Trophoblast cell (in vitro differentiated cells and primary cell): ENCODE measurements at regions not wholly inside any gene's neighbourhood (a gene's known extent, or its start where the extent isn't known, plus 50 kb on each side); places are given as distances from the start of the nearest gene placed in this dataset.
A peak's percentile ranks its signal among the peaks of the same experiment; 100 is the strongest.

Source experiments
- DNase-seq, 2 donors: peaks; one replicate each; pipeline ENCODE4 v3.0.0-alpha.2; 2016
- H2AFZ ChIP-seq: 2 replicates; pipeline ENCODE4 v1.6.1; 2013; ENCODE audit warnings: low read length, moderate library complexity, mild to moderate bottlenecking; ENCODE audit not compliant: insufficient read depth, poor library complexity
- H2AK5ac ChIP-seq: 2 replicates; pipeline ENCODE4 v1.6.1; 2013; ENCODE audit warnings: mild to moderate bottlenecking, low read length
- H2BK120ac ChIP-seq: 2 replicates; pipeline ENCODE4 v1.6.1; 2013; ENCODE audit warnings: low read length, mild to moderate bottlenecking, moderate library complexity; ENCODE audit not compliant: insufficient read depth, poor library complexity
- H2BK12ac ChIP-seq: 2 replicates; pipeline ENCODE4 v1.6.1; 2013; ENCODE audit warnings: mild to moderate bottlenecking, low read length, moderate library complexity
- H2BK5ac ChIP-seq: 2 replicates; pipeline ENCODE4 v1.6.1; 2013; ENCODE audit warnings: low read length, low read depth, moderate library complexity, mild to moderate bottlenecking; ENCODE audit not compliant: poor library complexity
- H3K14ac ChIP-seq: 2 replicates; pipeline ENCODE4 v1.6.1; 2013; ENCODE audit warnings: mild to moderate bottlenecking, low read length
- H3K18ac ChIP-seq: 2 replicates; pipeline ENCODE4 v1.6.1; 2013; ENCODE audit warnings: mild to moderate bottlenecking, low read length
- H3K23ac ChIP-seq: 2 replicates; pipeline ENCODE4 v1.6.1; 2013; ENCODE audit warnings: low read length
- H3K27ac ChIP-seq: 2 replicates; pipeline ENCODE4 v1.5.1; 2013; ENCODE audit warnings: low read depth, mild to moderate bottlenecking, inconsistent platforms, low read length, moderate library complexity
- H3K27me3 ChIP-seq: 2 replicates; pipeline ENCODE4 v1.6.1; 2013; ENCODE audit warnings: inconsistent platforms, mild to moderate bottlenecking, low read length, moderate library complexity; ENCODE audit not compliant: insufficient read depth
- H3K36me3 ChIP-seq, 2 experiments: 1 replicate in 1 of 2; 2 replicates in 1 of 2; pipeline ENCODE4 v1.6.1; 2013; ENCODE audit warnings: low read length in 2 of 2, mild to moderate bottlenecking in 2 of 2, moderate library complexity in 1 of 2; ENCODE audit not compliant: insufficient read depth in 2 of 2, control insufficient read depth in 1 of 2
- H3K4ac ChIP-seq: 2 replicates; pipeline ENCODE4 v1.6.1; 2013; ENCODE audit warnings: low read depth, mild to moderate bottlenecking, low read length, moderate library complexity
- H3K4me1 ChIP-seq, 2 experiments: 1 replicate in 1 of 2; 2 replicates in 1 of 2; pipeline ENCODE4 v1.6.1; 2013; ENCODE audit warnings: low read length in 2 of 2, mild to moderate bottlenecking in 2 of 2, moderate library complexity in 1 of 2; ENCODE audit not compliant: insufficient read depth in 2 of 2, control insufficient read depth in 1 of 2
- H3K4me2 ChIP-seq: 2 replicates; pipeline ENCODE4 v1.6.1; 2013; ENCODE audit warnings: inconsistent platforms, mild to moderate bottlenecking, low read length, moderate library complexity
- H3K4me3 ChIP-seq: 2 replicates; pipeline ENCODE4 v1.5.1; 2013; ENCODE audit warnings: mild to moderate bottlenecking, low read depth, low read length, inconsistent platforms
- H3K79me1 ChIP-seq: one replicate; pipeline ENCODE4 v1.6.1; 2013; ENCODE audit warnings: low read length
- H3K79me2 ChIP-seq: 2 replicates; pipeline ENCODE4 v1.6.1; 2013; ENCODE audit warnings: low read length, mild to moderate bottlenecking; ENCODE audit not compliant: control insufficient read depth, insufficient read depth, poor library complexity
- H3K9ac ChIP-seq: 2 replicates; pipeline ENCODE4 v1.6.1; 2013; ENCODE audit warnings: mild to moderate bottlenecking, low read length
- H3K9me3 ChIP-seq: 2 replicates; pipeline ENCODE4 v1.6.1; 2013; ENCODE audit warnings: low read depth, mild to moderate bottlenecking, control low read depth, inconsistent platforms, low read length; ENCODE audit not compliant: insufficient read depth
- H4K12ac ChIP-seq: 2 replicates; pipeline ENCODE4 v1.6.1; 2013; ENCODE audit warnings: low read depth, mild to moderate bottlenecking, low read length, moderate library complexity
- H4K8ac ChIP-seq: 2 replicates; pipeline ENCODE4 v1.6.1; 2013; ENCODE audit warnings: low read depth, mild to moderate bottlenecking, low read length, moderate library complexity
- H4K91ac ChIP-seq: one replicate; pipeline ENCODE4 v1.6.1; 2013; ENCODE audit warnings: low read depth, mild to moderate bottlenecking, low read length, moderate library complexity
- WGBS: extraction: QIAGEN DNeasy Blood & Tissue Kit; methylation state at CpG from one replicate; pipeline ENCODE4 v1.1.7; 2013; ENCODE audit warnings: missing lambda C conversion rate; ENCODE audit not compliant: insufficient read length, insufficient coverage; ENCODE audit errors: extremely low coverage; 5-methylcytosine and 5-hydroxymethylcytosine counted together

- no peaks in the 10 kb centered on the region for H3K79me1 ChIP-seq
- no peaks in the 10 kb centered on the region for H3K27me3 ChIP-seq
- H3K9ac ChIP-seq: no peak overlapping the region
- H3K9me3 ChIP-seq: peaks cover 1% of the 10 kb centered on the region
- H3K4me3 ChIP-seq: no peak overlapping the region
- H3K14ac ChIP-seq: no peak overlapping the region
- H4K91ac ChIP-seq: no peak overlapping the region
- no peak overlapping the region for H3K4me2 ChIP-seq
- no peak overlapping the region for H4K8ac ChIP-seq
- no peak overlapping the region for H3K23ac ChIP-seq
- WGBS: no CpG with 5 or more reads among the region's 5 CpGs
- H3K4me1 ChIP-seq: peaks cover 0 to 5% of the 10 kb centered on the region in 2 experiments
- H2AFZ ChIP-seq: no peak overlapping the region
- no peak overlapping the region for H3K18ac ChIP-seq
- no peak overlapping the region for H4K12ac ChIP-seq
- H3K36me3 ChIP-seq: no peaks in the 10 kb centered on the region
- no peak overlapping the region for H2BK12ac ChIP-seq
- H3K4ac ChIP-seq: no peak overlapping the region
- no peak overlapping the region for H2BK120ac ChIP-seq
- H2BK5ac ChIP-seq: no peak overlapping the region
- H3K27ac ChIP-seq: no peak overlapping the region
- no peaks in the 10 kb centered on the region for H3K79me2 ChIP-seq
- no peak for DNase-seq
- no peak overlapping the region for H2AK5ac ChIP-seq
Measured at GRCh38 chr10:123422261-123422660, 243.9 kb upstream of the GPR26 start.

DNA sequence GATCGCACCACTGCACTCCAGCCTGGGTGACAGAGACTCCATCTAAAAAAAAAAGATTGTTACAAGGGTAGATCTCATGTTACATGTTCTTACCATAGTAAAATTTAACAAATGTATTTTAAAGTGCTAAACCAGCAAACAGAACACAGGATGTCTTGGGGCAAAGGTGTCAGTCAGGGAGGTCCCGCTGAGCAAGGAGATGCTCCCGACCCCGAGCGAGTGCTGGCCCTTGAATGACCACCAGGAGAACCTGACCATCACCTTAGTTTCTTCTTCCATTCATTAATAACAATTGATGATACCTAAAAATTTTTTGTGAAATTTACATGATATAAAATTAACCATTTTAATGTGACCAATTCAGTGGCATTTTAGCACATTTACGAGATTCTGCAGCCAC, 241.6 kb upstream of the GPR26 start:
- DNase-seq: no peak

GRCh38 chr10:123425680-123426079, 240.5 kb upstream of the GPR26 start:
- Histone ChIP-seq H3K4ac (no peak overlapping the region), H3K14ac (no peak overlapping the region), H3K23ac (no peak overlapping the region), H3K18ac (no peak overlapping the region), H3K27me3 (no peaks in the 10 kb centered on the region), H2BK5ac (no peak overlapping the region), H3K36me3 (no peaks in the 10 kb centered on the region), H2BK120ac (no peak overlapping the region), H3K9ac (no peak overlapping the region), H2AK5ac (no peak overlapping the region), H3K79me2 (no peaks in the 10 kb centered on the region), H2BK12ac (no peak overlapping the region), H3K4me2 (no peak overlapping the region), H4K12ac (no peak overlapping the region), H4K91ac (no peak overlapping the region), H4K8ac (no peak overlapping the region), H3K4me3 (no peak overlapping the region), H3K27ac (no peak overlapping the region), H3K4me1 (peaks cover 7 to 16% of the 10 kb centered on the region in 2 experiments), H3K79me1 (peaks cover 3% of the 10 kb centered on the region), H2AFZ (no peak overlapping the region), H3K9me3 (peaks cover 1% of the 10 kb centered on the region)
- DNase-seq: peak in 1 of 2 donors; percentile 2
- no CpG with 5 or more reads among the region's 6 CpGs for WGBS

More for the DNA sequence above, 241.6 kb upstream of the GPR26 start:
- H2BK12ac ChIP-seq: no peak overlapping the region
- H4K91ac ChIP-seq: no peak overlapping the region
- H3K27me3 ChIP-seq: no peaks in the 10 kb centered on the region
- H3K9me3 ChIP-seq: peaks cover 1% of the 10 kb centered on the region
- no peak overlapping the region for H3K4me3 ChIP-seq
- H3K79me1 ChIP-seq: peaks cover 3% of the 10 kb centered on the region
- no peak overlapping the region for H4K12ac ChIP-seq
- H4K8ac ChIP-seq: no peak overlapping the region
- no peak overlapping the region for H2BK5ac ChIP-seq
- H3K27ac ChIP-seq: no peak overlapping the region
- no peaks in the 10 kb centered on the region for H3K79me2 ChIP-seq
- no peak overlapping the region for H2BK120ac ChIP-seq
- H2AFZ ChIP-seq: no peak overlapping the region
- H3K18ac ChIP-seq: no peak overlapping the region
- no peaks in the 10 kb centered on the region for H3K36me3 ChIP-seq
- H3K4me1 ChIP-seq: peaks cover 7 to 13% of the 10 kb centered on the region in 2 experiments
- H3K4ac ChIP-seq: no peak overlapping the region
- H3K9ac ChIP-seq: no peak overlapping the region
- no peak overlapping the region for H3K14ac ChIP-seq
- no peak overlapping the region for H2AK5ac ChIP-seq
- H3K23ac ChIP-seq: no peak overlapping the region
- no CpG with 5 or more reads among the region's 6 CpGs for WGBS
- no peak overlapping the region for H3K4me2 ChIP-seq

DNA sequence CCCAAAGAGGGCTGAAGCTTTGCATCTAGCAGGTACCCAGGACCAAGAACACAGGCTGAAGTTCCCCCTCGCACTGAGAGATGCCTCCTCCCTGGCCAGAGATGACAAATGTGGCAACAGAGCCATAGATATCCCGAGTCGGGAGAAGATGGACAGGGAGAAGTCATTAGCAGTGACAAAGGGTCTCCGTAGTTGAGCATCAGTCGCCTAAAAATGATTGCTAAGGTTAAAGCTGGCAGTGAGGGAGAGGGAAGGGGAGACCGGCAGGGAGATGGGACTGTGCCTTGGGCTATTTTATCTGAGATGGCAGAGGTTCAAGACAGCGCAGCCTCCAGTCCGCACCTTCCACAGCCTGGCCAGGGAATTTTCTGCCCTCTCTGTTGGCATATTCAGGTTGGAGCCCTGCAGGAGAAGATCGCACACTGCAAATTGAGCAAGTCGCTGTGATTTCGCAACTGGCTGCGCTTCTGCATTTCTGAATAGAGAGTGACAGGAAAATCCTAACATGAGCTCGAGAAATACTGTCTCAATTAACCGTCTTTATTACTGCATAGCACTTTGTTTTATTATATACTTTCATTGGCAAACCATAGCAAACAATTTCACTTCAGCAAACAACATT, 238.9 kb upstream of the GPR26 start:
- peaks cover 3% of the 10 kb centered on the region for H3K79me1 ChIP-seq
- no peak overlapping the region for H3K4ac ChIP-seq

More for the DNA sequence above, 238.9 kb upstream of the GPR26 start:
- Histone ChIP-seq H4K8ac (no peak overlapping the region), H3K36me3 (no peaks in the 10 kb centered on the region), H2BK12ac (no peak overlapping the region), H2AK5ac (no peak overlapping the region), H3K23ac (no peak overlapping the region), H4K12ac (no peak overlapping the region), H2AFZ (no peak overlapping the region), H3K9ac (no peak overlapping the region), H3K27me3 (no peaks in the 10 kb centered on the region), H4K91ac (no peak overlapping the region), H3K18ac (no peak overlapping the region), H3K4me1 (peaks cover 7 to 16% of the 10 kb centered on the region in 2 experiments), H2BK5ac (no peak overlapping the region), H3K27ac (no peak overlapping the region), H3K4me2 (no peak overlapping the region), H3K79me2 (no peaks in the 10 kb centered on the region), H2BK120ac (no peak overlapping the region), H3K14ac (no peak overlapping the region), H3K9me3 (peaks cover 1% of the 10 kb centered on the region), H3K4me3 (no peak overlapping the region)
- DNase-seq: peak; percentile 46 to 78
- WGBS: no CpG with 5 or more reads among the region's 14 CpGs
